ENCODE measurements at regions not wholly inside any gene's neighbourhood (a gene's known extent, or its start where the extent isn't known, plus 50 kb on each side); places are given as distances from the start of the nearest gene placed in this dataset.

DNA sequence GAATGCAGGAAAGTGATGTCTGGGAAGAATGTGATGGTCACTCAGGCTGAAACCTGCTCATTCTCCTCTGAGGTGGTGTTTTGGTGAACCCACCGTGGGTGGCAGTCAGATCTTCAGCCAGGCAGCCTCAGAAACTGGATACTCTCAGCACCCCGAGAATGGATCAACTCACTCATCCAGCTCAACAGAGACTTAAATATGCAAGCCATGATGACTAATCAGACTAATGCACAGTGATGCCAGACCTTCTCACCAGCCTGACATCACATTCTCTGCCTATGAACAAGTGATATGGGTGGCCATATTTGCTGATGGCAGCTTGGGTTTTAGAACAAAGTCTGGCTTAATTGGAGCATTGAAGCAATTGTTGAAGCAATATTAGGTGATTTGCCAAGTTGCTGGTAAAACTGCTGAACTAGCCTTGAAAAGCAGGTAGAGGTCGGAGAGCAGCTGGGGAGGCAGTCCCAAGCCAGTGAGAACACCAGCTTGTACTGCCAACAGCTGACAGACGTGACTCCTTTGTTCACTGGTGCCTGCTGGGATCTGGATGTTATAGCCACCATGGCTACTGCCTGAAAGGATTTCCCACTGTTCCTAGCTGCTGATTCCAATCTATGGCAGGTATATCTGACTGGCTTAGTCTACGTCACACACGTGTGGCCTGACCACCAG, 608.1 kb downstream of the MID1IP1 start:
- H3K79me2 ChIP-seq (ENCODE audit: control insufficient read depth, insufficient read depth, low read length) = no peaks in the 10 kb centered on the region
- H4K20me1 ChIP-seq (ENCODE audit: control insufficient read depth, extremely low read depth, insufficient read depth, low read length) = no peaks in the 10 kb centered on the region
- H3K9me1 ChIP-seq (ENCODE audit: control insufficient read depth, extremely low read depth, insufficient read depth, low read length) = no peaks in the 10 kb centered on the region
- H3K9me3 ChIP-seq (ENCODE audit: control insufficient read depth, low read depth, low read length) = no peaks in the 10 kb centered on the region
- no peak for DNase-seq (ENCODE audit: low read depth, low spot score)
- H3K27me3 ChIP-seq (ENCODE audit: control insufficient read depth, extremely low read depth, insufficient read depth, low read length) = no peaks in the 10 kb centered on the region
- no peak overlapping the region for H3K4me2 ChIP-seq (ENCODE audit: control insufficient read depth, extremely low read depth, insufficient read depth, low read depth, low read length)
- no peaks in the 10 kb centered on the region for H3K4me1 ChIP-seq (ENCODE audit: control insufficient read depth, extremely low read depth, insufficient read depth, low read length)
- no peak for FAIRE-seq
- no peaks in the 10 kb centered on the region for H3K36me3 ChIP-seq (ENCODE audit: control insufficient read depth in 2 of 2, extremely low read depth in 1 of 2, insufficient read depth in 2 of 2, low read length in 2 of 2)
- H3K27ac ChIP-seq (ENCODE audit: control insufficient read depth, insufficient read depth, low read length) = no peak overlapping the region
- H2AFZ ChIP-seq (ENCODE audit: control insufficient read depth, low read length) = no peak overlapping the region
- TF ChIP-seq EZH2 (IDR thresholded peaks at IDR 0.05; ENCODE audit: low read length) = no peak
- TF ChIP-seq, protein P1, sequence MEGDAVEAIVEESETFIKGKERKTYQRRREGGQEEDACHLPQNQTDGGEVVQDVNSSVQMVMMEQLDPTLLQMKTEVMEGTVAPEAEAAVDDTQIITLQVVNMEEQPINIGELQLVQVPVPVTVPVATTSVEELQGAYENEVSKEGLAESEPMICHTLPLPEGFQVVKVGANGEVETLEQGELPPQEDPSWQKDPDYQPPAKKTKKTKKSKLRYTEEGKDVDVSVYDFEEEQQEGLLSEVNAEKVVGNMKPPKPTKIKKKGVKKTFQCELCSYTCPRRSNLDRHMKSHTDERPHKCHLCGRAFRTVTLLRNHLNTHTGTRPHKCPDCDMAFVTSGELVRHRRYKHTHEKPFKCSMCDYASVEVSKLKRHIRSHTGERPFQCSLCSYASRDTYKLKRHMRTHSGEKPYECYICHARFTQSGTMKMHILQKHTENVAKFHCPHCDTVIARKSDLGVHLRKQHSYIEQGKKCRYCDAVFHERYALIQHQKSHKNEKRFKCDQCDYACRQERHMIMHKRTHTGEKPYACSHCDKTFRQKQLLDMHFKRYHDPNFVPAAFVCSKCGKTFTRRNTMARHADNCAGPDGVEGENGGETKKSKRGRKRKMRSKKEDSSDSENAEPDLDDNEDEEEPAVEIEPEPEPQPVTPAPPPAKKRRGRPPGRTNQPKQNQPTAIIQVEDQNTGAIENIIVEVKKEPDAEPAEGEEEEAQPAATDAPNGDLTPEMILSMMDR (optimal IDR thresholded peaks at IDR 0.05 in 1 of 3, IDR thresholded peaks at IDR 0.05 in 1 of 3, conservative IDR thresholded peaks at IDR 0.05 in 1 of 3; ENCODE audit: extremely low read depth in 1 of 3, insufficient read depth in 2 of 3, low read length in 3 of 3) = no peak
- dilution Hi-C loops (cut with MboI; ENCODE audit: extremely low pct_ligation_motif_present, low sequenced_read_pairs) = no loop called here
- H3K9ac ChIP-seq (ENCODE audit: control insufficient read depth, extremely low read depth, insufficient read depth, low read length) = no peak overlapping the region
- H3K4me3 ChIP-seq (ENCODE audit: control insufficient read depth in 2 of 3, extremely low read depth in 1 of 3, insufficient read depth in 2 of 3, low read depth in 1 of 3, low read length in 3 of 3) = no peak overlapping the region

DNA sequence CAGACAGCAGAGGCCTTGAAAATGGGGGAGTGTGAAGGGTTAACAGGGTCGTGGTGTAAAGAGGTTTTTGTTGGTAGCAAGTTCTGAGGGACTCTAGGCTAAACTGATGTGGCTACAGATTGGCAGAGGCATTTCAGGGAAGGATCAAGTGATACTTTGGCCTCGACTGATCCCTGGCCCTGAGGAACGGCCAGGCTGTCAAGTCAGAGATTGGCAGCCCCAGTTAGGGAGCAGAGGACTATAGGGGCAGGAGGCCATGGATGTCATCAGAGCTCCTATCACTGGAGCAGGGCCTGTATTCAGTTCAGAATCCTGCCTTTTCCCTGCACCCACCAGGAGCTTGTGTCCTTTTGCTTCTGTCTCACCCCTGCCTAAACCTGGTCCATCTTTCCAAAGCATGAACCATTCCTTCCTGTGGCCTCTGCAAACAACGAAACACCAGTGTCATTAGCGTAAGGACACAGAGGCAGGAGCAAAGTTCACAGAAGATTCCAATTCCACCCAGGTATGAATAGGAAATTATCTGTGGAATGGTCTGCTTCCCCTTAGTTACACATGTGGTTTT, 613.1 kb downstream of the MID1IP1 start:
- Histone ChIP-seq H3K9ac (ENCODE audit: control insufficient read depth, extremely low read depth, insufficient read depth, low read length) (no peak overlapping the region), H4K20me1 (ENCODE audit: control insufficient read depth, extremely low read depth, insufficient read depth, low read length) (no peaks in the 10 kb centered on the region), H3K4me1 (ENCODE audit: control insufficient read depth, extremely low read depth, insufficient read depth, low read length) (no peaks in the 10 kb centered on the region), H3K4me3 (ENCODE audit: control insufficient read depth in 2 of 3, extremely low read depth in 1 of 3, insufficient read depth in 2 of 3, low read depth in 1 of 3, low read length in 3 of 3) (no peak overlapping the region), H3K4me2 (ENCODE audit: control insufficient read depth, extremely low read depth, insufficient read depth, low read depth, low read length) (no peak overlapping the region), H3K27me3 (ENCODE audit: control insufficient read depth, extremely low read depth, insufficient read depth, low read length) (no peaks in the 10 kb centered on the region), H3K27ac (ENCODE audit: control insufficient read depth, insufficient read depth, low read length) (no peak overlapping the region), H2AFZ (ENCODE audit: control insufficient read depth, low read length) (no peak overlapping the region), H3K9me1 (ENCODE audit: control insufficient read depth, extremely low read depth, insufficient read depth, low read length) (no peaks in the 10 kb centered on the region), H3K36me3 (ENCODE audit: control insufficient read depth in 2 of 2, extremely low read depth in 1 of 2, insufficient read depth in 2 of 2, low read length in 2 of 2) (no peaks in the 10 kb centered on the region), H3K79me2 (ENCODE audit: control insufficient read depth, insufficient read depth, low read length) (no peaks in the 10 kb centered on the region), H3K9me3 (ENCODE audit: control insufficient read depth, low read depth, low read length) (no peaks in the 10 kb centered on the region)
- dilution Hi-C loops (cut with MboI; ENCODE audit: extremely low pct_ligation_motif_present, low sequenced_read_pairs) = no loop called here
- no peak for DNase-seq (ENCODE audit: low read depth, low spot score)
- FAIRE-seq = no peak
- TF ChIP-seq, protein P1 (optimal IDR thresholded peaks at IDR 0.05 in 1 of 3, IDR thresholded peaks at IDR 0.05 in 1 of 3, conservative IDR thresholded peaks at IDR 0.05 in 1 of 3; ENCODE audit: extremely low read depth in 1 of 3, insufficient read depth in 2 of 3, low read length in 3 of 3) = no peak
- TF ChIP-seq EZH2 (IDR thresholded peaks at IDR 0.05; ENCODE audit: low read length) = no peak

Data from keratinocyte (primary cell).